ENCODE measurements at regions not wholly inside any gene's neighbourhood (a gene's known extent, or its start where the extent isn't known, plus 50 kb on each side); places are given as distances from the start of the nearest gene placed in this dataset.

- ATAC-seq: peak; percentile 55
- TF ChIP-seq ZFP30 (CRISPR knock-in tag; IDR thresholded peaks at IDR 0.05) (no peak), ESRRG (CRISPR knock-in tag; IDR thresholded peaks at IDR 0.05) (no peak), CSDC2 (CRISPR knock-in tag; IDR thresholded peaks at IDR 0.05) (no peak), ZNF565 (CRISPR knock-in tag; conservative IDR thresholded peaks at IDR 0.05; ENCODE audit: low read depth) (no peak), TCF4 (CRISPR knock-in tag; IDR thresholded peaks at IDR 0.05; ENCODE audit: borderline replicate concordance) (no peak), ZFP3 (CRISPR knock-in tag; IDR thresholded peaks at IDR 0.05) (no peak), ZC3H10 (CRISPR knock-in tag; IDR thresholded peaks at IDR 0.05) (no peak), TOX (CRISPR knock-in tag; IDR thresholded peaks at IDR 0.05; ENCODE audit: borderline replicate concordance) (no peak), ZNF70 (CRISPR knock-in tag; IDR thresholded peaks at IDR 0.05) (no peak), RARB (CRISPR knock-in tag; IDR thresholded peaks at IDR 0.05) (no peak), BACH2 (CRISPR knock-in tag; IDR thresholded peaks at IDR 0.05; ENCODE audit: borderline replicate concordance) (no peak)
- TF ChIP-seq, protein P1, sequence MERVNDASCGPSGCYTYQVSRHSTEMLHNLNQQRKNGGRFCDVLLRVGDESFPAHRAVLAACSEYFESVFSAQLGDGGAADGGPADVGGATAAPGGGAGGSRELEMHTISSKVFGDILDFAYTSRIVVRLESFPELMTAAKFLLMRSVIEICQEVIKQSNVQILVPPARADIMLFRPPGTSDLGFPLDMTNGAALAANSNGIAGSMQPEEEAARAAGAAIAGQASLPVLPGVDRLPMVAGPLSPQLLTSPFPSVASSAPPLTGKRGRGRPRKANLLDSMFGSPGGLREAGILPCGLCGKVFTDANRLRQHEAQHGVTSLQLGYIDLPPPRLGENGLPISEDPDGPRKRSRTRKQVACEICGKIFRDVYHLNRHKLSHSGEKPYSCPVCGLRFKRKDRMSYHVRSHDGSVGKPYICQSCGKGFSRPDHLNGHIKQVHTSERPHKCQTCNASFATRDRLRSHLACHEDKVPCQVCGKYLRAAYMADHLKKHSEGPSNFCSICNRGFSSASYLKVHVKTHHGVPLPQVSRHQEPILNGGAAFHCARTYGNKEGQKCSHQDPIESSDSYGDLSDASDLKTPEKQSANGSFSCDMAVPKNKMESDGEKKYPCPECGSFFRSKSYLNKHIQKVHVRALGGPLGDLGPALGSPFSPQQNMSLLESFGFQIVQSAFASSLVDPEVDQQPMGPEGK (CRISPR knock-in tag; IDR thresholded peaks at IDR 0.05; ENCODE audit: borderline replicate concordance): no peak
Observed at GRCh38 chrX:134747006-134747405, 50.0 kb downstream of the PABIR2 start.

DNA sequence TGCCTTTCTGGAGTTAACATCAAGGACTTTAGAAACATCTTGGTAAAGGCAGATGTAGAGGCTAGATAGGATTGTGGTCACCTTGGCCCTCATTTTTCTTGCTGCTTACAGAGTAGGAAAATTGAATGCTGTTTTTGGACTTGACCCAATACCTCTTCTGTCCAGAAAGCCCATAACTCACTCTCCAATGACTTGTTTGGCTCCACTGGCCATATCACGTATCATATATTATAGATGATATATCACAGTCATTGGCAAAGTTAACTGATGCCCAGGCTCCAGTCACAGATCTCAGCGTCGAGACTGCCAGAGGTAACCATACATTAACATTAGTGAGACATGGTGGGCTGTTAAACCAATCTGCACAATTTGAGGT lies 50.6 kb downstream of the PABIR2 start:
- peak; percentile 81 for ATAC-seq

GRCh38 chrX:134745636-134746409 lies 51.2 kb downstream of the PABIR2 start:
- TF ChIP-seq TCF4 (CRISPR knock-in tag; IDR thresholded peaks at IDR 0.05; ENCODE audit: borderline replicate concordance) (no peak), ZNF70 (CRISPR knock-in tag; IDR thresholded peaks at IDR 0.05) (no peak), PPARA (CRISPR knock-in tag; IDR thresholded peaks at IDR 0.05; ENCODE audit: borderline replicate concordance) (no peak), ZFP30 (CRISPR knock-in tag; IDR thresholded peaks at IDR 0.05) (no peak), CSDC2 (CRISPR knock-in tag; IDR thresholded peaks at IDR 0.05) (no peak), RARB (CRISPR knock-in tag; IDR thresholded peaks at IDR 0.05) (no peak), SNAI2 (CRISPR knock-in tag; IDR thresholded peaks at IDR 0.05) (no peak)
- TF ChIP-seq, protein P2, sequence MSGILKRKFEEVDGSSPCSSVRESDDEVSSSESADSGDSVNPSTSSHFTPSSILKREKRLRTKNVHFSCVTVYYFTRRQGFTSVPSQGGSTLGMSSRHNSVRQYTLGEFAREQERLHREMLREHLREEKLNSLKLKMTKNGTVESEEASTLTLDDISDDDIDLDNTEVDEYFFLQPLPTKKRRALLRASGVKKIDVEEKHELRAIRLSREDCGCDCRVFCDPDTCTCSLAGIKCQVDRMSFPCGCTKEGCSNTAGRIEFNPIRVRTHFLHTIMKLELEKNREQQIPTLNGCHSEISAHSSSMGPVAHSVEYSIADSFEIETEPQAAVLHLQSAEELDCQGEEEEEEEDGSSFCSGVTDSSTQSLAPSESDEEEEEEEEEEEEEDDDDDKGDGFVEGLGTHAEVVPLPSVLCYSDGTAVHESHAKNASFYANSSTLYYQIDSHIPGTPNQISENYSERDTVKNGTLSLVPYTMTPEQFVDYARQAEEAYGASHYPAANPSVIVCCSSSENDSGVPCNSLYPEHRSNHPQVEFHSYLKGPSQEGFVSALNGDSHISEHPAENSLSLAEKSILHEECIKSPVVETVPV (CRISPR knock-in tag; IDR thresholded peaks at IDR 0.05): no peak
- TF ChIP-seq, protein P1 (CRISPR knock-in tag; IDR thresholded peaks at IDR 0.05; ENCODE audit: borderline replicate concordance): no peak
- peak; percentile 63 for ATAC-seq

More for the DNA sequence above, 50.6 kb downstream of the PABIR2 start:
- TF ChIP-seq CREB5 (CRISPR knock-in tag; IDR thresholded peaks at IDR 0.05; ENCODE audit: low read depth) (no peak), TCF4 (CRISPR knock-in tag; IDR thresholded peaks at IDR 0.05; ENCODE audit: borderline replicate concordance) (no peak), ISL1 (CRISPR knock-in tag; IDR thresholded peaks at IDR 0.05) (peak; percentile 31; the same call in 1 of the 2 replicates), SNAI2 (CRISPR knock-in tag; IDR thresholded peaks at IDR 0.05) (no peak), ZFP3 (CRISPR knock-in tag; IDR thresholded peaks at IDR 0.05) (no peak), TOX (CRISPR knock-in tag; IDR thresholded peaks at IDR 0.05; ENCODE audit: borderline replicate concordance) (no peak), ZNF70 (CRISPR knock-in tag; IDR thresholded peaks at IDR 0.05) (no peak)

DNA sequence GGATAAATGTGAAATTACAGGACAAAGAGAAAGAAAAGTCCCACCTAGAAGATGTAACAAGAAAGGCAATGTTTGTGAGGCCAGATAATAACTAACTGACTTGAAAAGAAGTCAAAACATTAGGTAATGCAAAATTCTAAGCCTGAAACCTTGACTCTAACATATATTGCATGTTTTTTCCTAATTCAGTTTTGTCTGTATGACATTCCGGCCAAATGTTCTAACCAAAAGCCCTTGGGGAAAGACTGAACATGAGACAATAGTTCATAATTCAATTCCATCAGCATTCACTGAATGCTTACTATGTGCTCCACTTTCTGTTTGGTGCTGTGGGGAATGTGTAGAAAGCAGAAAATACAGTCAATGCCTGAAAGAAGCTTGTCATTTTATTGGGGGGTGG lies 53.9 kb downstream of the PABIR2 start:
- no peak for ATAC-seq
- TF ChIP-seq ARNTL (CRISPR knock-in tag; IDR thresholded peaks at IDR 0.05; ENCODE audit: borderline replicate concordance, low read depth): no peak
- TF ChIP-seq ZC3H10 (CRISPR knock-in tag; IDR thresholded peaks at IDR 0.05): no peak
- TF ChIP-seq TSHZ2 (CRISPR knock-in tag; IDR thresholded peaks at IDR 0.05): no peak
- TF ChIP-seq ZFP3 (CRISPR knock-in tag; IDR thresholded peaks at IDR 0.05): no peak
- TF ChIP-seq RARB (CRISPR knock-in tag; IDR thresholded peaks at IDR 0.05): no peak
- TF ChIP-seq ZNF565 (CRISPR knock-in tag; conservative IDR thresholded peaks at IDR 0.05; ENCODE audit: low read depth): no peak
- TF ChIP-seq, protein P3, sequence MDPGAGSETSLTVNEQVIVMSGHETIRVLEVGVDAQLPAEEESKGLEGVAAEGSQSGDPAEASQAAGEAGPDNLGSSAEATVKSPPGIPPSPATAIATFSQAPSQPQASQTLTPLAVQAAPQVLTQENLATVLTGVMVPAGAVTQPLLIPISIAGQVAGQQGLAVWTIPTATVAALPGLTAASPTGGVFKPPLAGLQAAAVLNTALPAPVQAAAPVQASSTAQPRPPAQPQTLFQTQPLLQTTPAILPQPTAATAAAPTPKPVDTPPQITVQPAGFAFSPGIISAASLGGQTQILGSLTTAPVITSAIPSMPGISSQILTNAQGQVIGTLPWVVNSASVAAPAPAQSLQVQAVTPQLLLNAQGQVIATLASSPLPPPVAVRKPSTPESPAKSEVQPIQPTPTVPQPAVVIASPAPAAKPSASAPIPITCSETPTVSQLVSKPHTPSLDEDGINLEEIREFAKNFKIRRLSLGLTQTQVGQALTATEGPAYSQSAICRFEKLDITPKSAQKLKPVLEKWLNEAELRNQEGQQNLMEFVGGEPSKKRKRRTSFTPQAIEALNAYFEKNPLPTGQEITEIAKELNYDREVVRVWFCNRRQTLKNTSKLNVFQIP (CRISPR knock-in tag; IDR thresholded peaks at IDR 0.05; ENCODE audit: borderline replicate concordance, low read depth): no peak
- no peak for TF ChIP-seq CREB5 (CRISPR knock-in tag; IDR thresholded peaks at IDR 0.05; ENCODE audit: low read depth)
- no peak for TF ChIP-seq TOX (CRISPR knock-in tag; IDR thresholded peaks at IDR 0.05; ENCODE audit: borderline replicate concordance)
- TF ChIP-seq ZNF70 (CRISPR knock-in tag; IDR thresholded peaks at IDR 0.05): no peak
- no peak for TF ChIP-seq SNAI2 (CRISPR knock-in tag; IDR thresholded peaks at IDR 0.05)

Measured in SK-N-SH treated with all-trans-retinoic acid at 6 μM for 48 hours (cell line).